Upper lobe of right lung (tissue), 1 donor: ENCODE measurements at regions not wholly inside any gene's neighbourhood (a gene's known extent, or its start where the extent isn't known, plus 50 kb on each side); places are given as distances from the start of the nearest gene placed in this dataset.
A peak's percentile ranks its signal among the peaks of the same experiment; 100 is the strongest.

Source experiments
- ATAC-seq: fragments of 200-7000 bp; cut with Tn5 transposase; one replicate; pipeline ENCODE4 v1.9.1; 2020; ENCODE audit warnings: mild to moderate bottlenecking, moderate library complexity
- DNase-seq: peaks from one replicate; pipeline ENCODE4 v3.0.0-alpha.2; 2020
- H3K27ac ChIP-seq: fragments of 200-600 bp; one replicate; pipeline ENCODE4 v1.8.0; 2022
- H3K27me3 ChIP-seq: fragments of 200-600 bp; one replicate; pipeline ENCODE4 v1.8.0; 2022; ENCODE audit warnings: mild to moderate bottlenecking
- H3K36me3 ChIP-seq: fragments of 200-600 bp; one replicate; pipeline ENCODE4 v1.8.0; 2022
- H3K4me1 ChIP-seq: fragments of 200-600 bp; one replicate; pipeline ENCODE4 v1.8.0; 2022
- H3K4me3 ChIP-seq: fragments of 200-600 bp; one replicate; pipeline ENCODE4 v1.8.0; 2022; ENCODE audit warnings: mild to moderate bottlenecking
- H3K9me3 ChIP-seq: fragments of 200-600 bp; one replicate; pipeline ENCODE4 v1.8.0; 2022
- CTCF ChIP-seq: fragments of 200-600 bp; IDR thresholded peaks from one replicate; pipeline ENCODE4 v1.8.0; 2022; ENCODE audit warnings: antibody characterized with exemption
- intact Hi-C: fragments of 100-400 bp; cut with DNase I; formaldehyde crosslinking; loops from one replicate; pipeline ENCODE4 v1.11.0; 2022
- donor health status: DM: no; HTN: yes; CAD: no; lungs with severe emphysema.

GRCh38 chr22:47596176-47596690 is 833.8 kb downstream of the TBC1D22A start:
- Histone ChIP-seq H3K27ac (no peak overlapping the region), H3K36me3 (no peaks in the 10 kb centered on the region), H3K9me3 (no peaks in the 10 kb centered on the region), H3K4me3 (no peak overlapping the region), H3K27me3 (no peaks in the 10 kb centered on the region), H3K4me1 (no peaks in the 10 kb centered on the region)
- TF ChIP-seq CTCF: no peak
- DNase-seq (peak; percentile 33), ATAC-seq (no peak)
- intact Hi-C loops: no loop called here

GRCh38 chr22:47594836-47595521 is 832.5 kb downstream of the TBC1D22A start:
- intact Hi-C loops: no loop called here

GRCh38 chr22:47593911-47594311 is 831.5 kb downstream of the TBC1D22A start:
- ATAC-seq: no peak

More at GRCh38 chr22:47594836-47595521, 832.5 kb downstream of the TBC1D22A start:
- no peak for TF ChIP-seq CTCF
- Histone ChIP-seq H3K4me3 (no peak overlapping the region), H3K27me3 (peaks cover 3% of the 10 kb centered on the region), H3K9me3 (no peaks in the 10 kb centered on the region), H3K4me1 (no peaks in the 10 kb centered on the region), H3K27ac (no peak overlapping the region), H3K36me3 (no peaks in the 10 kb centered on the region)
- DNase-seq (peak; percentile 9), ATAC-seq (no peak)

GRCh38 chr22:47593291-47593690 is 830.8 kb downstream of the TBC1D22A start:
- H3K4me1 ChIP-seq: no peaks in the 10 kb centered on the region
- H3K9me3 ChIP-seq: no peaks in the 10 kb centered on the region
- H3K36me3 ChIP-seq: no peaks in the 10 kb centered on the region
- DNase-seq (peak; percentile 31), ATAC-seq (no peak)
- H3K27ac ChIP-seq: no peak overlapping the region
- intact Hi-C loops: no loop called here
- H3K27me3 ChIP-seq: peaks cover 3% of the 10 kb centered on the region
- no peak for TF ChIP-seq CTCF
- no peak overlapping the region for H3K4me3 ChIP-seq

More at GRCh38 chr22:47593911-47594311, 831.5 kb downstream of the TBC1D22A start:
- H3K9me3 ChIP-seq: no peaks in the 10 kb centered on the region
- TF ChIP-seq CTCF: no peak
- peaks cover 3% of the 10 kb centered on the region for H3K27me3 ChIP-seq
- H3K36me3 ChIP-seq: no peaks in the 10 kb centered on the region
- peak; percentile 34 for DNase-seq
- no peak overlapping the region for H3K4me3 ChIP-seq
- no peaks in the 10 kb centered on the region for H3K4me1 ChIP-seq
- intact Hi-C loops: no loop called here
- H3K27ac ChIP-seq: no peak overlapping the region

GRCh38 chr22:47592791-47593190 is 830.3 kb downstream of the TBC1D22A start:
- H3K27me3 ChIP-seq: peaks cover 3% of the 10 kb centered on the region
- intact Hi-C loops: no loop called here

More at GRCh38 chr22:47592791-47593190, 830.3 kb downstream of the TBC1D22A start:
- no peak overlapping the region for H3K4me3 ChIP-seq
- no peak overlapping the region for H3K27ac ChIP-seq
- H3K36me3 ChIP-seq: no peaks in the 10 kb centered on the region
- ATAC-seq: no peak
- H3K4me1 ChIP-seq: no peaks in the 10 kb centered on the region
- no peak for TF ChIP-seq CTCF
- H3K9me3 ChIP-seq: no peaks in the 10 kb centered on the region
- DNase-seq: peak; percentile 40
